Panc1 (cell line): ENCODE measurements at regions not wholly inside any gene's neighbourhood (a gene's known extent, or its start where the extent isn't known, plus 50 kb on each side); places are given as distances from the start of the nearest gene placed in this dataset.

Experiments used
- ATAC-seq: fragments of 200-7000 bp; cut with Tn5 transposase; 2 replicates; pipeline ENCODE4 v1.9.1; 2020; ENCODE audit warnings: mild to moderate bottlenecking, moderate library complexity
- BruUV-seq: library from RNA; stranded (reverse); fragments of 400-500 nt; replicated peaks from 2 replicates; lab custom pipeline; 2021; lab: Mats Ljungman, UMichigan
- CTCF ChIA-PET: fragments of 300-600 bp; sonication (Branson Sonifier 250); formaldehyde crosslinking; loops from one replicate; lab custom pipeline; 2022; ENCODE audit warnings: antibody characterized with exemption; lab: Charles Lee
- POLR2A ChIA-PET: fragments of 300-600 bp; sonication (Branson Sonifier 250); formaldehyde crosslinking; loops from one replicate; lab custom pipeline; 2022; ENCODE audit warnings: antibody characterized with exemption; lab: Charles Lee
- DNase-seq: peaks from one replicate; pipeline ENCODE4 v3.0.0-alpha.2; 2010; ENCODE audit warnings: low read depth, low spot score
- H3K27ac ChIP-seq: 2 replicates; pipeline ENCODE4 v1.5.1; 2011; ENCODE audit warnings: mild to moderate bottlenecking, low read length, inconsistent platforms
- H3K27me3 ChIP-seq: fragments of 200-500 bp; sonication (Bioruptor generic); 2 replicates; pipeline ENCODE4 v1.6.0; 2014; ENCODE audit warnings: low read length, inconsistent platforms; ENCODE audit not compliant: control insufficient read depth, insufficient read depth
- H3K36me3 ChIP-seq: fragments of 200-500 bp; sonication (Bioruptor generic); 2 replicates; pipeline ENCODE4 v1.5.1; 2014; ENCODE audit warnings: inconsistent platforms, mild to moderate bottlenecking, low read length, moderate library complexity; ENCODE audit not compliant: control insufficient read depth, insufficient read depth
- H3K4me1 ChIP-seq: 2 replicates; pipeline ENCODE4 v1.5.1; 2011; ENCODE audit warnings: inconsistent platforms, mild to moderate bottlenecking, low read length, moderate library complexity; ENCODE audit not compliant: control insufficient read depth, insufficient read depth
- H3K4me3 ChIP-seq, 2 experiments: 2 replicates each; pipeline ENCODE4 v1.5.1; 2011 to 2012; ENCODE audit warnings: low read depth in 2 of 2, low read length in 2 of 2, mild to moderate bottlenecking in 2 of 2, inconsistent platforms in 1 of 2, moderate library complexity in 1 of 2
- H3K9me3 ChIP-seq: fragments of 200-500 bp; sonication (Bioruptor generic); 2 replicates; pipeline ENCODE4 v1.5.1; 2014; ENCODE audit warnings: low read depth, mild to moderate bottlenecking, inconsistent platforms, low read length, moderate library complexity; ENCODE audit not compliant: control insufficient read depth, insufficient read depth
- CTCF ChIP-seq: fragments of 450-650 bp; IDR thresholded peaks from 2 replicates; pipeline ENCODE4 v1.5.1; 2017; ENCODE audit warnings: mild to moderate bottlenecking
- POLR2AphosphoS5 ChIP-seq: IDR thresholded peaks from 2 replicates; pipeline ENCODE4 v1.6.1; 2012; ENCODE audit warnings: mild to moderate bottlenecking, low read depth, low read length, moderate library complexity
- REST ChIP-seq, 2 experiments: IDR thresholded peaks; 2 replicates each; pipeline ENCODE4 v1.6.1; 2011 to 2012; ENCODE audit warnings: low read depth in 2 of 2, control low read depth in 1 of 2, low read length in 1 of 2, mild to moderate bottlenecking in 1 of 2, moderate library complexity in 1 of 2; ENCODE audit not compliant: insufficient read depth in 1 of 2
- SIN3A ChIP-seq: IDR thresholded peaks from 2 replicates; pipeline ENCODE4 v1.6.1; 2012; ENCODE audit warnings: low read depth, mild to moderate bottlenecking, low read length, moderate library complexity, borderline replicate concordance; ENCODE audit not compliant: insufficient read depth
- TCF7L2 ChIP-seq: IDR thresholded peaks from 2 replicates; pipeline ENCODE4 v1.6.1; 2011; ENCODE audit warnings: mild to moderate bottlenecking, low read depth, low read length, inconsistent platforms
- in situ Hi-C: cut with HindIII; loops from 2 replicates; pipeline ENCODE4 v1.10.0; 2016; ENCODE audit warnings: low sequenced_read_pairs, low pct_unique_long_range_greater_than_20kb
- intact Hi-C: fragments of 100-400 bp; cut with micrococcal nuclease; formaldehyde crosslinking; loops from one replicate; pipeline ENCODE4 v1.10.0; 2022; ENCODE audit not compliant: unreplicated experiment

GRCh38 chr1:5333291-5333690 lies 658.9 kb downstream of the NPHP4 start:
- ATAC-seq = no peak

GRCh38 chr1:5331101-5331500 lies 661.1 kb downstream of the NPHP4 start:
- H3K27ac ChIP-seq = no peak overlapping the region
- ChIA-PET POLR2A (no interaction called here), CTCF (no interaction called here)
- H3K4me1 ChIP-seq = no peaks in the 10 kb centered on the region
- no peak for DNase-seq
- H3K27me3 ChIP-seq = no peaks in the 10 kb centered on the region
- intact Hi-C loops (no loop called here), in situ Hi-C loops (no loop called here)
- no peaks in the 10 kb centered on the region for H3K36me3 ChIP-seq
- no peak overlapping the region for H3K4me3 ChIP-seq
- H3K9me3 ChIP-seq = no peaks in the 10 kb centered on the region; the same call in 1 of the 2 replicates
- no TSS peak for BruUV-seq
- TF ChIP-seq POLR2AphosphoS5 (no peak), TCF7L2 (no peak), SIN3A (no peak), CTCF (no peak), REST (IDR thresholded peaks at IDR 0.05; ENCODE audit: insufficient read depth in 1 of 2, low read depth in 2 of 2, low read length in 1 of 2) (no peak)
- no peak for ATAC-seq

More at GRCh38 chr1:5333291-5333690, 658.9 kb downstream of the NPHP4 start:
- in situ Hi-C loops = no loop called here
- TF ChIP-seq CTCF (no peak), SIN3A (no peak), TCF7L2 (no peak), POLR2AphosphoS5 (no peak), REST (IDR thresholded peaks at IDR 0.05; ENCODE audit: insufficient read depth in 1 of 2, low read depth in 2 of 2, low read length in 1 of 2) (no peak)
- ChIA-PET POLR2A (no interaction called here), CTCF (no interaction called here)
- no peak overlapping the region for H3K27ac ChIP-seq
- no peaks in the 10 kb centered on the region for H3K36me3 ChIP-seq
- no peaks in the 10 kb centered on the region for H3K4me1 ChIP-seq
- DNase-seq = no peak
- H3K9me3 ChIP-seq = no peaks in the 10 kb centered on the region
- BruUV-seq = no TSS peak
- H3K27me3 ChIP-seq = no peaks in the 10 kb centered on the region; the same call in 1 of the 2 replicates
- no peak overlapping the region for H3K4me3 ChIP-seq
- intact Hi-C loops = no loop called here
